ENCODE measurements at regions not wholly inside any gene's neighbourhood (a gene's known extent, or its start where the extent isn't known, plus 50 kb on each side); places are given as distances from the start of the nearest gene placed in this dataset.

GRCh38 chr2:104431701-104432121 is 422.2 kb upstream of the POU3F3 start:
- TF ChIP-seq, protein P1, sequence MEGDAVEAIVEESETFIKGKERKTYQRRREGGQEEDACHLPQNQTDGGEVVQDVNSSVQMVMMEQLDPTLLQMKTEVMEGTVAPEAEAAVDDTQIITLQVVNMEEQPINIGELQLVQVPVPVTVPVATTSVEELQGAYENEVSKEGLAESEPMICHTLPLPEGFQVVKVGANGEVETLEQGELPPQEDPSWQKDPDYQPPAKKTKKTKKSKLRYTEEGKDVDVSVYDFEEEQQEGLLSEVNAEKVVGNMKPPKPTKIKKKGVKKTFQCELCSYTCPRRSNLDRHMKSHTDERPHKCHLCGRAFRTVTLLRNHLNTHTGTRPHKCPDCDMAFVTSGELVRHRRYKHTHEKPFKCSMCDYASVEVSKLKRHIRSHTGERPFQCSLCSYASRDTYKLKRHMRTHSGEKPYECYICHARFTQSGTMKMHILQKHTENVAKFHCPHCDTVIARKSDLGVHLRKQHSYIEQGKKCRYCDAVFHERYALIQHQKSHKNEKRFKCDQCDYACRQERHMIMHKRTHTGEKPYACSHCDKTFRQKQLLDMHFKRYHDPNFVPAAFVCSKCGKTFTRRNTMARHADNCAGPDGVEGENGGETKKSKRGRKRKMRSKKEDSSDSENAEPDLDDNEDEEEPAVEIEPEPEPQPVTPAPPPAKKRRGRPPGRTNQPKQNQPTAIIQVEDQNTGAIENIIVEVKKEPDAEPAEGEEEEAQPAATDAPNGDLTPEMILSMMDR (IDR thresholded peaks at IDR 0.05; ENCODE audit: low read length), result no peak
- TF ChIP-seq EZH2phosphoT487 (IDR thresholded peaks at IDR 0.05; ENCODE audit: low read length), result no peak
- TF ChIP-seq EZH2 (optimal IDR thresholded peaks at IDR 0.05; ENCODE audit: low read depth, low read length), result no peak

Measured in MM.1S (cell line).